GM12875 (cell line): ENCODE measurements at regions not wholly inside any gene's neighbourhood (a gene's known extent, or its start where the extent isn't known, plus 50 kb on each side); places are given as distances from the start of the nearest gene placed in this dataset.

Experiments used
- H3K4me3 ChIP-seq: one replicate; pipeline ENCODE4 v1.5.1; 2011; ENCODE audit warnings: low read depth, low read length, control low read depth
- TF ChIP-seq, protein P1 (sequence below): IDR thresholded peaks from 2 replicates; pipeline ENCODE4 v1.5.1; 2011; ENCODE audit warnings: low read depth, mild to moderate bottlenecking, control low read depth, inconsistent platforms, low read length, moderate library complexity, borderline replicate concordance; ENCODE audit not compliant: insufficient read depth

DNA sequence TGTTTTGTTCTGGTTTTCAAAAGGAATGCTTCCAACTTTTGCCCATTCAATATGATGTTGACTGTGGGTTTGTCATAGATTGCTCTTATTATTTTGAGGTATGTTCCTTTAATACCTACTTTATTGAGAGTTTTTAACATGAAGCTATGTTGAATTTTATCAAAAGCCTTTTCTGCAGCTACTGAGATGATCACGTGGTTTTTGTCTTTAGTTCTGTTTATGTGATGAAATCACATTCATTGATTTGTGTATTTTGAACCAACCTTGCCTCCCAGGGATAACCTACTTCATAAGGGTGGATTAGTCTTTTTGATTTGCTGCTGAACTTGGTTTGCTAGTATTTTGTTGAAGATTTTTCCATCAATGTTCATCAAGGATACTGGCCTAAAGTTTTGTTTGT lies 92.7 kb upstream of the TCF21 start:
- TF ChIP-seq, protein P1, sequence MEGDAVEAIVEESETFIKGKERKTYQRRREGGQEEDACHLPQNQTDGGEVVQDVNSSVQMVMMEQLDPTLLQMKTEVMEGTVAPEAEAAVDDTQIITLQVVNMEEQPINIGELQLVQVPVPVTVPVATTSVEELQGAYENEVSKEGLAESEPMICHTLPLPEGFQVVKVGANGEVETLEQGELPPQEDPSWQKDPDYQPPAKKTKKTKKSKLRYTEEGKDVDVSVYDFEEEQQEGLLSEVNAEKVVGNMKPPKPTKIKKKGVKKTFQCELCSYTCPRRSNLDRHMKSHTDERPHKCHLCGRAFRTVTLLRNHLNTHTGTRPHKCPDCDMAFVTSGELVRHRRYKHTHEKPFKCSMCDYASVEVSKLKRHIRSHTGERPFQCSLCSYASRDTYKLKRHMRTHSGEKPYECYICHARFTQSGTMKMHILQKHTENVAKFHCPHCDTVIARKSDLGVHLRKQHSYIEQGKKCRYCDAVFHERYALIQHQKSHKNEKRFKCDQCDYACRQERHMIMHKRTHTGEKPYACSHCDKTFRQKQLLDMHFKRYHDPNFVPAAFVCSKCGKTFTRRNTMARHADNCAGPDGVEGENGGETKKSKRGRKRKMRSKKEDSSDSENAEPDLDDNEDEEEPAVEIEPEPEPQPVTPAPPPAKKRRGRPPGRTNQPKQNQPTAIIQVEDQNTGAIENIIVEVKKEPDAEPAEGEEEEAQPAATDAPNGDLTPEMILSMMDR = no peak
- H3K4me3 ChIP-seq = no peak overlapping the region

DNA sequence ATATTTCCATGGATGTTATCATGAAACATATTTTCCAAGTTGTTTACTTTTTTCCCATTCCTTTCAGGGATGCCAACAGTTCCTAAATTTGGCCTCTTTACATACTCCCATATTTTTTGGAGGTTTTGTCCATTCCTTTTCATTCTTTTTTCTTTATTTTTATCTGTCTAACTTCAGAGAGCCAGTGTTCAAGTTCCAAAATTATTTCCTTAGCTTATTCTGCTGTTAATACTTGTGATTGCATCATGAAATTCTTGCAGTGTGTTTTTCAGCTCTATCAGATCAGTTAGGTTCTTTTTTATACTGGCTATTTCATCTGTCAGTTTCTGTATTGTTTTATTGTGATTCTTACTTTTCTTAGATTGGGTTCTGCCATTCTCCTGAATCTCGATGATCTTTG lies 89.9 kb upstream of the TCF21 start:
- no peak overlapping the region for H3K4me3 ChIP-seq
- TF ChIP-seq, protein P1 = no peak

DNA sequence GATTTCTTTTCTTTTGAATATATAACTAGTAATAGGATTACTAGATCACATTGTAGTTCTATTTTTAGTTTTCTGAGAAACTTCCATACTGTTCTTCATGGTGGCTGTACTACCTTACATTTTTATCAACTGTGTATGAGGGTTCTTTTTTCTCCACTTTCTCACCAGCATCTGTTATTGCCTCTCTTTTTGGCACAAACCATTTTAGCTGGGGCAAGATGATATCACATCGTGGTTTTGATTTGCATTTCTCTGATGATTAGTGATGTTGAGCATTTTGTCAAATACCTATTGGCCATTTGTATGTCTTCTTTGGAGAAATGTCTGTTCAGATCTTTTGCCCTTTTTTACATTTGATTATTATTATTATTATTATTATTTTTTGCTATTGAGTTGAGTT lies 86.1 kb upstream of the TCF21 start:
- TF ChIP-seq, protein P1 = no peak
- no peak overlapping the region for H3K4me3 ChIP-seq

DNA sequence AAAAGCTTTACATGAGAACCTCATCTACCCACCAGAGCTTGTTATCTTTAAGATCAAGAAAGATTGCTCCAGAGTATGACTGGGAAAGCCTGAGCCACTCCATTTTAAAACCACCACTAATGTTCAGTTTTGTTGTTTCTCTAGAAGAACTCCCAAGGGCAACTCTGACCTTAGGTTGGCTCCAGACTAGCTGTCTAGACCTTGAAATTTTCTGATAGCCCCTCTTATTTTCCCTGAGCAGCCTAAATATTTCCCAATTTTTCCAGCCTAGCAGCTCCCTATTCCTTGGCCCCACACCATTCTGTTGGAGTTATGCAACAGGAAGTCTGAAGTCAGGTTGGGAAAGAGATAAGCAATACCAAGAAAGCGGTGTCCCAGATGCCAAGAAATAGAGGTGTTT lies 84.6 kb upstream of the TCF21 start:
- TF ChIP-seq, protein P1 = no peak
- H3K4me3 ChIP-seq = no peak overlapping the region

DNA sequence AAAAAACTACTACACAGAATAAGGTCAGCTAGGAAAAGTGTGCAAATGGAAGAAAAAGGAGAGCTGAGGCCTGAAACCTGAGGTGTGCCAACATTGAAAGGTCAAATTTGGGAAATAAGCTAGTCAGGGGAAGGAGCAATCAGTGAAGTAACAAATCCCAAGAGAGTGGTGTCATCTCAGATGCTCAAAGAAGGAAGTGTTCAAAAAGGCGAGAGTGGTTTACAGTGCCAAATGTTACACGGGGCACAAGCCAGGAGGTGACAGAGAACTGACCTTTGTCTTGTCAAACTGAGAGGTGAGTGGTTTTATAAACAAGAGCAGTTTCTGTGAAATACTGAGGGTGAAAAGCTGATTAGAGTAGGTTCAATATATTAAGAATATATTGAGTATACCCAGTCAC lies 83.0 kb upstream of the TCF21 start:
- TF ChIP-seq, protein P1 = no peak
- H3K4me3 ChIP-seq = no peak overlapping the region

DNA sequence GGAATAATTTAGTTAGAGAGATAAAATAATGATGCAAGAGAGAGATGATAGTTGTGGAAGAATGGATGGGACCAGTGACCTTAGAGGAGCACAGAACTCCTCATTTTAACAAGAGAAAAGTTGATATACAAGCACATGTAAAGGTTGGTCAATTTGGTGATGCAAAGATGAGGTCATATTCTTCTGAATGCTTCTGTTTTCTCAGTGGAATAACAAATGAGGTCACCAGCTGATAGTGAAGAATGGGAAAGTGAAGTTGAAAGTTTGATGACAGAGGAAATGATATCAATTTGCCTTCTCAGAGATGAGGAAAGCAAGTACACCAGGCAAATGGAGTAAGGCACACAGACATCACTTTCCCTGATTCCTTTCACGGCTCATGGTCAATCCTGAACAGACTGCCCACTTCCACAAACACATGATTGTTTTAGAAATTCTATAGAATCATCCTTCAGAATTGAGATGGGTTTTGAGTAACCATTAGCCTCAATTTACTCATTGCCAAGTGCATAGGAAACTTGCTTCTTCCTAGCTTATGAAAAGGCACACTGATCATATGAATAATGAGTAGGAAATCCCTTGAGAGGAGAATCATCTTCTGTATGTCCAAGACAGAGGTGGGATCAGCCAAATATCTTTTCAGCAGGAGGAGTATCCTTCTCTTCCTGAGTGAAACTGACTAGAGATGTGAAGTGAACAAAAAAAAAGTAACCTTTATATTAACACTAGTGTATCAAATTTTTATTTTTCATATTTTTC lies 82.4 kb upstream of the TCF21 start:
- no peak overlapping the region for H3K4me3 ChIP-seq
- TF ChIP-seq, protein P1 = no peak

DNA sequence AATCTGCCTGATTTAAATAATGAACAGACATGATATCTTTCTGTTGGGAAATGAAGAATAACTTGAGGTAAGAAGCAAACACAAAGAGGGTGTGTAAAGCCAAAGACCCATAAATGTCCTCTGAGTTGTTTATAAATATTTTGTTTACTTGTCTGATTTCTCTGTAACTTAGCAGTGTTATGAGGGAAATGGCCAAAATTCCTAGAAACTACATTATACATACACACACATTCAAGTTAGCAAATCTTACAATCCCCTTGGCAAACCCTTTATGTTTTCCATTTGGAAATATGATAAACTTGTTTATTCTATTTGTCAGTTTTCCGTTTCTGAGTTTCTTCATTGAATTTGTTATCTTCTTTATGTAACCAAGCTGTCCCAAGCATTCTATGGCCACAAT lies 81.4 kb upstream of the TCF21 start:
- no peak overlapping the region for H3K4me3 ChIP-seq
- TF ChIP-seq, protein P1 = no peak
